Large intestine (tissue), 3 donors: ENCODE measurements at regions not wholly inside any gene's neighbourhood (a gene's known extent, or its start where the extent isn't known, plus 50 kb on each side); places are given as distances from the start of the nearest gene placed in this dataset.

ENCODE experiments used
- DNase-seq, 2 donors: peaks; one replicate each; pipeline versions ENCODE4 v3.0.0 to v3.0.0-alpha.2; 2013
- H3K27ac ChIP-seq: one replicate; pipeline ENCODE4 v1.5.1; 2013; ENCODE audit warnings: low read length
- H3K27me3 ChIP-seq: 2 replicates; pipeline ENCODE4 v1.6.1; 2013; ENCODE audit warnings: low read length; ENCODE audit not compliant: control insufficient read depth, insufficient read depth
- H3K36me3 ChIP-seq: 2 replicates; pipeline ENCODE4 v1.6.1; 2013; ENCODE audit warnings: low read length; ENCODE audit not compliant: control insufficient read depth, insufficient read depth
- H3K4me1 ChIP-seq: one replicate; pipeline ENCODE4 v1.6.1; 2013; ENCODE audit warnings: low read length; ENCODE audit not compliant: control insufficient read depth, insufficient read depth
- H3K4me3 ChIP-seq: one replicate; pipeline ENCODE4 v1.5.1; 2013; ENCODE audit warnings: low read length
- H3K9me3 ChIP-seq: one replicate; pipeline ENCODE4 v1.6.1; 2013; ENCODE audit warnings: mild to moderate bottlenecking, low read depth, low read length, moderate library complexity; ENCODE audit not compliant: control insufficient read depth
- WGBS: methylation state at CpG from one replicate; pipeline ENCODE4 v1.1.5; 2013; ENCODE audit warnings: low lambda C conversion rate; ENCODE audit not compliant: insufficient coverage; 5-methylcytosine and 5-hydroxymethylcytosine counted together

- no peaks in the 10 kb centered on the region for H3K36me3 ChIP-seq
- WGBS: 50% methylated on average over 1 of the region's 1 CpG
- DNase-seq: no peak
- no peak overlapping the region for H3K4me3 ChIP-seq
- H3K27me3 ChIP-seq: no peaks in the 10 kb centered on the region
- no peaks in the 10 kb centered on the region for H3K9me3 ChIP-seq
- H3K4me1 ChIP-seq: no peaks in the 10 kb centered on the region
- no peak overlapping the region for H3K27ac ChIP-seq
Observed at GRCh38 chr1:177556163-177556562, 385.4 kb downstream of the BRINP2 start.

- Histone ChIP-seq H3K4me3 (no peak overlapping the region), H3K9me3 (no peaks in the 10 kb centered on the region), H3K27me3 (no peaks in the 10 kb centered on the region), H3K36me3 (no peaks in the 10 kb centered on the region), H3K4me1 (no peaks in the 10 kb centered on the region), H3K27ac (no peak overlapping the region)
- WGBS: 83% methylated on average over 2 of the region's 3 CpGs
- no peak for DNase-seq
Observed at GRCh38 chr1:177547200-177547599, 376.4 kb downstream of the BRINP2 start.

GRCh38 chr1:177546346-177546745, 375.6 kb downstream of the BRINP2 start:
- no peak overlapping the region for H3K4me3 ChIP-seq
- no peaks in the 10 kb centered on the region for H3K27me3 ChIP-seq
- H3K36me3 ChIP-seq: no peaks in the 10 kb centered on the region
- no peaks in the 10 kb centered on the region for H3K9me3 ChIP-seq
- no peaks in the 10 kb centered on the region for H3K4me1 ChIP-seq
- no peak overlapping the region for H3K27ac ChIP-seq
- DNase-seq: no peak

GRCh38 chr1:177526201-177526600, 355.4 kb downstream of the BRINP2 start:
- no peak overlapping the region for H3K27ac ChIP-seq
- H3K9me3 ChIP-seq: no peaks in the 10 kb centered on the region
- H3K36me3 ChIP-seq: no peaks in the 10 kb centered on the region
- DNase-seq: no peak
- no peaks in the 10 kb centered on the region for H3K27me3 ChIP-seq
- no peaks in the 10 kb centered on the region for H3K4me1 ChIP-seq
- H3K4me3 ChIP-seq: no peak overlapping the region
- WGBS: 100% methylated on average over 1 of the region's 1 CpG

GRCh38 chr1:177525176-177525575, 354.4 kb downstream of the BRINP2 start:
- Histone ChIP-seq H3K36me3 (no peaks in the 10 kb centered on the region), H3K4me3 (no peak overlapping the region), H3K4me1 (no peaks in the 10 kb centered on the region), H3K27ac (no peak overlapping the region), H3K9me3 (no peaks in the 10 kb centered on the region), H3K27me3 (no peaks in the 10 kb centered on the region)
- DNase-seq: no peak
- no CpG with 5 or more reads among the region's 2 CpGs for WGBS

- no peak overlapping the region for H3K27ac ChIP-seq
- H3K9me3 ChIP-seq: no peaks in the 10 kb centered on the region
- WGBS: 83% methylated on average over 1 of the region's 3 CpGs
- H3K4me1 ChIP-seq: no peaks in the 10 kb centered on the region
- H3K36me3 ChIP-seq: no peaks in the 10 kb centered on the region
- no peak for DNase-seq
- H3K4me3 ChIP-seq: no peak overlapping the region
- H3K27me3 ChIP-seq: no peaks in the 10 kb centered on the region
Observed at GRCh38 chr1:177517546-177517945, 346.8 kb downstream of the BRINP2 start.

- H3K36me3 ChIP-seq: no peaks in the 10 kb centered on the region
- H3K9me3 ChIP-seq: no peaks in the 10 kb centered on the region
- H3K27me3 ChIP-seq: no peaks in the 10 kb centered on the region
- H3K4me3 ChIP-seq: no peak overlapping the region
- no peak for DNase-seq
- no peak overlapping the region for H3K27ac ChIP-seq
- no peaks in the 10 kb centered on the region for H3K4me1 ChIP-seq
Observed at GRCh38 chr1:177514207-177514606, 343.4 kb downstream of the BRINP2 start.

GRCh38 chr1:177511036-177511435, 340.3 kb downstream of the BRINP2 start:
- Histone ChIP-seq H3K27me3 (no peaks in the 10 kb centered on the region), H3K9me3 (no peaks in the 10 kb centered on the region), H3K4me3 (no peak overlapping the region), H3K36me3 (no peaks in the 10 kb centered on the region), H3K4me1 (no peaks in the 10 kb centered on the region), H3K27ac (no peak overlapping the region)
- no peak for DNase-seq
- WGBS: 69% methylated on average over 1 of the region's 5 CpGs

- H3K9me3 ChIP-seq: no peaks in the 10 kb centered on the region
- no peak overlapping the region for H3K4me3 ChIP-seq
- H3K27me3 ChIP-seq: no peaks in the 10 kb centered on the region
- no peaks in the 10 kb centered on the region for H3K36me3 ChIP-seq
- no peaks in the 10 kb centered on the region for H3K4me1 ChIP-seq
- H3K27ac ChIP-seq: no peak overlapping the region
- no CpG with 5 or more reads among the region's 1 CpG for WGBS
- no peak for DNase-seq
Observed at GRCh38 chr1:177505905-177506590, 335.3 kb downstream of the BRINP2 start.

- DNase-seq: no peak
- no peaks in the 10 kb centered on the region for H3K36me3 ChIP-seq
- H3K4me3 ChIP-seq: no peak overlapping the region
- WGBS: no CpG with 5 or more reads among the region's 2 CpGs
- H3K27ac ChIP-seq: no peak overlapping the region
- no peaks in the 10 kb centered on the region for H3K27me3 ChIP-seq
- H3K4me1 ChIP-seq: no peaks in the 10 kb centered on the region
- H3K9me3 ChIP-seq: no peaks in the 10 kb centered on the region
Observed at GRCh38 chr1:177495878-177496277, 325.1 kb downstream of the BRINP2 start.

GRCh38 chr1:177490786-177491185, 320.0 kb downstream of the BRINP2 start:
- no peaks in the 10 kb centered on the region for H3K4me1 ChIP-seq
- WGBS: 83% methylated on average over 1 of the region's 2 CpGs

More at GRCh38 chr1:177490786-177491185, 320.0 kb downstream of the BRINP2 start:
- DNase-seq: no peak
- no peaks in the 10 kb centered on the region for H3K36me3 ChIP-seq
- no peak overlapping the region for H3K4me3 ChIP-seq
- no peaks in the 10 kb centered on the region for H3K9me3 ChIP-seq
- H3K27ac ChIP-seq: no peak overlapping the region
- no peaks in the 10 kb centered on the region for H3K27me3 ChIP-seq
